HFF-Myc (cell line): ENCODE measurements at regions not wholly inside any gene's neighbourhood (a gene's known extent, or its start where the extent isn't known, plus 50 kb on each side); places are given as distances from the start of the nearest gene placed in this dataset.

Source experiments
- DNase-seq: peaks from one replicate; pipeline ENCODE4 v3.0.0-alpha.2; 2011; ENCODE audit warnings: low read depth; ENCODE audit errors: extremely low read depth
- H3K4me3 ChIP-seq: replicated peaks from 2 replicates; pipeline ENCODE4 v1.5.1; 2011; ENCODE audit warnings: low read depth, mild to moderate bottlenecking, control low read depth, low read length
- CTCF ChIP-seq: IDR thresholded peaks from 2 replicates; pipeline ENCODE4 v1.5.1; 2012; ENCODE audit warnings: mild to moderate bottlenecking, low read depth, low read length, control low read depth; ENCODE audit errors: missing control alignments

- TF ChIP-seq CTCF: no peak
These were observed 49.9 kb upstream of the KCNH1 start for GRCh38 chr1:211183747-211184313.

More at GRCh38 chr1:211183747-211184313, 49.9 kb upstream of the KCNH1 start:
- DNase-seq: peak; percentile 26
- no peak overlapping the region for H3K4me3 ChIP-seq
